GM19468 (cell line): ENCODE measurements at regions not wholly inside any gene's neighbourhood (a gene's known extent, or its start where the extent isn't known, plus 50 kb on each side); places are given as distances from the start of the nearest gene placed in this dataset.

Source experiments
- ATAC-seq: cut with Tn5 transposase; IDR thresholded peaks from one replicate; pipeline ENCODE4 v1.9.1; 2021; ENCODE audit warnings: mild to moderate bottlenecking, moderate library complexity, moderate number of reproducible peaks; ENCODE audit not compliant: unreplicated experiment; ENCODE audit errors: extremely low read depth

DNA sequence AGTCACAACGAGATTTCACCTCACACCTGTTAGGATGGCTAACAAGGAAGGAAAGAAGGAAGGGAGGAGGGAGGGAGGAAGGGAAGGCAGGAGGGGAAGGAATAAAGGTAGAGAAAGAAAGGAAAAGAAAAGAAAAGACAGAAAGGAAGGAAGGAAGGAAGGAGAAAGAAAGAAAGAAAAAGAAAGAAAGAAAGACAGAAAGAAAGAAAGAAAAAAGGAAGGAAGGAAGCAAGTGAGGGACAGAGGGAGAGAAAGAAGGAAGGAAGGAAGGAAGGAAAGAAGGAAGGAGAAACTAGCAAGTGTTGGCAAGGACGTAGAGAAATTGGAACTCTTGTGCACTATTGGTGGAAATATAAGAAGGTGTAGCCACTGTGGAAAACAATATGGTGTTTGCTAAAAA is 52.2 kb downstream of the CCDC185 start:
- no peak for ATAC-seq

DNA sequence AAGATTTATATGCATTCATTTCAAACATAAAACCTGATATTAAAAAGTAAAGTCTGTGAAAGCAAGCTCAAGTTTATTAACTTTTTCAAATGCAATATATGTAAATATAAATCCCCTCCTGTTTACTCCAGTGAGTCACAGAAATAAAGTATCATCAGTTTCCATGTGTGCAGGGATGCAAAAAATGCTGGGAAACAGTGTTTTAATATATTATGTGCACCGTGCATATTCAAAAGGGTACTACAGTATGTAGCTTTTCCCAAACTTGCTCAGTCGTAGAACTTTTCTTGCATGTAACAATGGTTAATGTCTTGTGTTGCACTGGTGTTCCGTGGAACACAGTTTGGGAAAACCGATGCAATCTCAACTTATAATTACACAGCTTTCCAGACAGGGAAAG is 60.7 kb downstream of the CCDC185 start:
- ATAC-seq = no peak

DNA sequence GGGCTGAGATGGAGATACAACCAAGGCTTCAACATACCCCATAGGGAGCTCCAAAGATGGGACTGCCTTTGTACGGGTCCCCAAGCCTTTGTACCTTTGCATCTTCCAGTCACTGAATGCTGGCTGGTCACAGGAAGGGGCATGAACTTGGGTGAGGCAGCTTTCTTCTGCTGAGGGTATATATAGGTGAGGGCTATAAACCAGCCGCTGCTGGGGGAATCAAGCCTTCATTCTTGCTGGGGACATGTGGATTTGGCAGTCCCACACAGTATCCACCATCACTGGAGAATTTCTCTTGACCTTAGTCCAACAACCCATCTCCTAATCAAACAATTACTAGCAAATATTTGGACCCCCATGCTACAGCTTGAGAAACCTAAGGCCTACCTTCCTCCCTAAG is 61.7 kb downstream of the CCDC185 start:
- ATAC-seq = no peak

DNA sequence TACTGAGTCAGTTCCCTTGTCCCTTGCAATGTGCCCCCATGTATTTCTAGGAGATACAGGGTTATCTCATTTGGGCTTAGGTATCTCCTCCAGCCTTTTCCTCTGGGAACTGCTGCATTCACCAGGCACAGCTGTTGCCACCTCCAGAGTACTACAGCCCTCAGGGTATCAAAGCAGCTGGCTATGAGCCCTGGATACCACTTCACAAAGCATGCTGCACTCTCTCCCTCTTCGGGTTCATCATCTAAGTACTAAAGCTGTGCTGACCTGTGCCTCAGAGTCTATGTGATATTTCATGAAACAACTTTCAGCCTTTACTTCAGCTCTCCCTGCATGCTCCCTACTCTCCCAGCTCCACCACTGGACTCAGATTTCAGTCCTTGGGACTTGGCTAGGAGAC is 62.3 kb downstream of the CCDC185 start:
- no peak for ATAC-seq

DNA sequence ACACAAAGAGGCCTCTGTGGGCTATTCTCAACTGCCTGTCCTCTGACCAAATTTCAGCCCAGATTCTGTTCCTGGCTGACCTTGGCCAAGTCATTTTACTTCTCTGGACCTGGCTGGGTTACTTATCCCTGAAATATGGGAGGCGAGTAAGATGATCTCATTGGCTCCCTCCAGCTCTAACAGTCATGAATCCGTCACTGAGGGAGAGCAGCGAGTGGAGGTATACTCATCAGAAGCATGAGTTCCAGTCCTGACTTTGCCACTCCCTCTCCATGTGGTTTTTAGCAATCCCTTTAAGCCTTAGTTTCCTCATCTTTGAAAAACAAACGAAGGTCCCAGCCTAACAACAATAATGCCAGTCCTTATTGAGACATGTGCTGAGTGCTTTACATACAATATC is 63.5 kb downstream of the CCDC185 start:
- no peak for ATAC-seq

DNA sequence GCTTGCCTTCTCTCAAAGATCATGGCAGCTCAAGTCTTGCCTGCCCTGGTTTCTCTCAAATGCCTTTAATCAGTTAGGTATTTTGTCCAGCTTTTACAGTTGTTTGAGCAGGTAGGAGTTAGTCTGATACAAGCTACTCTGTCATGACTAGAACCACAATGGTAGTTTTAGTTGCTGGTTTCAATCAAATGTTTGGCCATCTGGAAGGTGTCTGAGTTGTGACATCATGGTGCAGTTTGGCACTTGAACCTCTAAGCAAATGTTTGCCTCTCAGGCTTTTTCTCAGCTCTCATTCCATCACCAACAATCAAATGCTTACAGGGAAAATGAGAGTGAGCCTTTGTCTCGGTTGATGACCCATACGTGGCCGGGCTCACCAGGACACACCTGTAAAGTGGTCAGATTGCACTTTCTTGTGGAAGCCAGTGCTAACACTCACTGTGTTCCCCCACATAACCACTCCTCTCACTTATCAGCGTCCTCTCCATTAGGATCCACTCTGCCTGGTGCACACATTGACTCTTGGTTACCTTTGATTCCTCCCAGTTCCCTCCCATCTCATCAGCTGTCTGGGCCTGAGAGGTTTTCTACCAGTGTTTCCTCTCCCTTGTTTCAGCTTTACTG is 67.5 kb downstream of the CCDC185 start:
- no peak for ATAC-seq

DNA sequence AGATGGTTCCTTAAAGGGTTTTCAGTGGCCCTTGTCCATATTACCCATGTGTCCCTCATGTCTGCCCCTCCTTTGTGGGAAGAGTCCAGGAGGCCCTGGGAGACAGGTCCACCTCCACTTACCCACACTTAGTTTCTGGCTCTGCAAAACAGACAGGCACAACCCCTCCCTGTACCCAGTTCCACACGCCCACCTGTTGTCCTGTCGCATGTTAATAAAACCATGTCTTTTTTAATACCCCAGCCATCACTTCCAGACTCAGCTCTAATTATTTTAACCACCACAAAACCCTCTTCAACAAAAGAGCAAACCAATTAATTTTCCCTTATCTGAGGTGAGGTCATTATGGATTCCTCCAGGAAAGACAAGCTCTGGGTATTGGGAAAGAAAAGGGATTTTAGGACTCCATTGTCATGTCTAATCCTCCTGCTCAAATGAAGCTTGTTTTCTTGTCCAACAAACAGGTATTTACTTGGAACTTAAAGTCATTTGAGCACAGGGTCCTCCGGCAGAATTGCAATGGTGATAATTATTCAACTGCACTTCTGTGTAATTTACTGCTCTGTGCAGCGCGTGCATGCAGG is 68.9 kb downstream of the CCDC185 start:
- no peak for ATAC-seq

DNA sequence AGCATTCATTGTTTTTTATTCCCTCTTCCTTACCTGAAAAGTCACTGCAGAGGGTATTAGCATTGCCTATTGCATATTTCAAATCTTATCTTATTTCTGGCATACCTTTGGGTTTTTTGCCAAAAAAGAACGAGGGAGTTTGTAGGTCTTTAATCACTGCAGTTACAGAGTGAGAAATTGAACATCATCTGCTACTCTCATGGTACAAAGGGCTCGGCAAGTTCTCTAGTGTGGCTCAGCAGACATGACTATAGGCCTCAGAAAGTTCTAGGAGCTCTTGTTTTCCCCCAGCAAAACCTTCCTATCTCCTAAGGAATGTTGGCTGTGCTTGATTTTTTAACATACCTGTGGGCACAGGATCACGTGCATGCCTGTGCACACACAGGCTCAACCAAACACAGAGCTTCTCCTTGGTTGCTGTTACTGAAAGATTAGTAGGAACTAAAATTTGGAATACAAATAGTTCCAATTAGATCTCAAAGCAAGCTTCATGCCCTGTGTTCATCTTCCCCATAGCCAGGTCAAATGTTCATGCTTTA is 69.7 kb downstream of the CCDC185 start:
- no peak for ATAC-seq

DNA sequence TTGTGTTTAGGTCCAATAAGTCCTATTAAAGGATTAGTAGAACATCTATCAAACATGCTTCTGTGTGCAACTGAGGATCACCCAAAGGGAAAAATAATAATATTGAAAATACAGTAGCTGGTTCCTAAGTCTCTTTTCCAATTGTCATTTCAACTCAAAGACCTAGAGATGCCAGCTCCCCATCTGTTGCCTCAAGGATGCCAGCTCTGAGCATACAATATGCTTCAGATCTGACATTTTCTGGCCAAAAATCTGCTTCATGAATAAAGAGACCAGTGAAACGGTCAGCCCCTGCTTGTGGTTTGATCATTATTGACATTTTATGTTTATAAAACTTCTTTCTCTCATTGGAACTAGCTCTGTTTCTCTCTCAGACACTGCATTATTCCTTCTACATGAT is 72.9 kb downstream of the CCDC185 start:
- ATAC-seq = no peak

DNA sequence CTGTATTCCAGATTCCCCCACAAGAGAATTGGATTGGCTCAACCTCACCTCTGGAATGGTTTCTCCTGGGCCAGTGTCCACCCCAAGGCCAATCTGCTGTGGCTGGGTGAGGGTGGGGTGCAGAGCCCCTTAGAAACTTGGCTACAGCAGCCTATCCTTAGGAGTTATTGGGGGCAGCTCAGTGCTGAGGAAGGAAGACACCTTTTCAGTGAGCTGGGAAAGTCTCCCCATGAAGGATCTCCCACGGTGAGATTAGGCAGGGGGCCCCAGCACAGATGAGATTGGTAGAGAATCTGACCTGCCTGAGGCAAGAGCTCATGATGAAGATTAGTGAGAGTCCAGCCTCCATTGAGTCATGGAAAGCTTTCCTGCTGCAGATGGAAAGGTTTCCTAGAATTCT is 78.4 kb downstream of the CCDC185 start:
- ATAC-seq = no peak

DNA sequence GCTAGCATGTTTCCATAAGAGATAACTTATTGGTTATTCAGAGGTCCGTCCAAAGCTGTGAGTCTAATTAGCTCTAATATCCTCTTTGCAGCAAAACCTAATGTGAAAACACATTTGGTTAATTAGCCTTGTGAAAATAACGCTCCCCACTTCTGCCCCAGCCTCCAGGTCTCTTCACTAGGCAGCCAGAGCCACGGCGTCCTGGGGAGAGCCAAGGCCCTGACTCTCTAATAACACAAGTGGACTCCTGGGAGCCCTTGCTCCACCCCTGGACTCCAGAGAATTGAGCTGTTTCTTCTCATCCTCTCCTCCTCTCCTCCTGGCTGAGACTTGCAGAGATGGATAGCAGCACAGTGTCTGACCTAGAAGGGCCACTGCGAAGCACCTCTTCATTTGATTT is 78.8 kb downstream of the CCDC185 start:
- no peak for ATAC-seq

DNA sequence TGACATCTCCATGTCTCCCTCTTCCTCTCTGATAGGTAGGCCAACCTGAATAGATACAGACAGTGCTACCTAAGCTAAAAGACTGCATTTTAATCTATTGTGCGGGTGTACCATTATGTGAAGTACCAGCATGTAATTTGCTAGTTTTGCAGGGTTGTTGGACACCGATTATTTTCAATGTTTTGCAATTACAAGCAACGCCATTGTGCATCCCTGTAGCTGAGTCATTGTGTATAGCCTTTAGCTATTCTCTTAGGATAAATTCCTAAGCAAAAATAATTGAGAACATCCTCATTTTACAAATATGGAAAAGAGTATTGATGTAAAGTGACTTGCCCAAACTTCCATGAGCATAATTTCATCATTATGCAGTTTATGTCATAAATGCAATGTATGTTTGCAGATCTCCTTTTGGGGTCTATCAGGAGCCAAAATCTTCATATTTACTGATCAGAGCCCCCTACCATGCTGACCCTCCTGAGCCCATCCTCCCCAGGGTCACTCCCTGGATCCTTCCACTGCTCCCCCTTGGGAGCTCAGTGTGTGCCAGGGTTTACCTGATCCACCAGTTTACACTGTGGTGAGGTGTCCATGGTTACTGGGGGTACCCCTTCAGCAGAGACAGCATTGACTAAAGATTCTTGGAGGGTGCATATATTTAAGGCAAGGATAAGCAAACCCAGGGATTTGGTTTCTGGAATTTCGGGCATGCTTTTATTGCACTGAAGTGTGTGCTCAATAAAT is 80.6 kb downstream of the CCDC185 start:
- no peak for ATAC-seq

DNA sequence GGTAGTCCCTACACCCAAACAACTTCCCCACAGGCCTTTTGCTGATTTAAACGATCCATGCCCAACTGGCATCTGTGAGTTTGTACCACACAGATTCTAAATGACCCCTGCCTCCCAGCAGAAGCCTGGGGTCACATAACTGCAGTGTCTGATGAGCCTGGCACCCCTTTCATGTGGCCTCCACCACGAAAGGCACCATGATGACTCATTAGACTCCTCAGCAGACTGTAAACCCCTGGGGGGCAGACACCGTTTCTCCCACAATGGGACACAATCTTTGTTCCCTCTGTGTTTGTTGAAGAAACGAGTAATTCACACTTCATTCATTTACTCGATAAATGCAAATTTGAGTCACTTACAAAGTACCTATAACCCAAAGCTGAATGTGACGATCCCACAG is 81.6 kb downstream of the CCDC185 start:
- no peak for ATAC-seq

DNA sequence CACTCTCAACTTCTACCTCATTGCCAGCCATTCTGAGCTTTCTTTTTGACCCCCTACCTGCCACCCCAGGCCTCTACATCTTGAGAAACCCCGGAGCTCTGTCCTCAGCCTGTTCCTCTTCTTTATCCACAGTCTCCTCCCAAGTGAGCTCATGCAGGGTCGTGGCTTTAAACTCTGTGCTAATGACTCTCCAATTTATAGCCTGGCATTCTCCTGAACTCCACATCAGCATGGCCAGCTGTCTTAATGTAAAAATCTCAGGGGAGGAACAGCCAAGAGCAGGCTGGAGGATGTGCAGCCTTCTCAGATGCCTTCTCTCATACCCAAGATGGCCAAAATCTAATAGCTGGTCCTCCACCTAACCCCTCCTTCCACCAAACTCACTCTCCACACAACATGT is 84.2 kb downstream of the CCDC185 start:
- ATAC-seq = no peak

DNA sequence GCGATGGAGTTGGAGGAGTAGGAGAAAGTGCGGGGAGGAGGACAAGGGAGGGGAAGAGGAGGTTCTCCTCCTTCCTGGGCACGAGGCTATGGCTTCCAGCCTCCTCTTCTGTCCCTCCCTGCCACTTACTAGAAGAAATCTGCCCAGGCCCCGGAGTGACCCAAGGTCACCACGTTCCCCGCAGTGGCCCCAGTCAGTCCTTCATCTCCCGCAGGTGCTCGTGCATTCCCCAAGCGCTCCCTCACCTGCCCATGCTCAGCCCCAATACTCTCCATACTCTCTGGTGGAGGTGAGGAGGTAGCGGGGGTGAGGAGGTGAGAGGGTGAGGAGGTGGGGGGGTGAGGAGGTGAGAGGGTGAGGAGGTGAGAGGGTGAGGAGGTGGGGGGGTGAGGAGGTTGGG is 85.4 kb downstream of the CCDC185 start:
- ATAC-seq = no peak

DNA sequence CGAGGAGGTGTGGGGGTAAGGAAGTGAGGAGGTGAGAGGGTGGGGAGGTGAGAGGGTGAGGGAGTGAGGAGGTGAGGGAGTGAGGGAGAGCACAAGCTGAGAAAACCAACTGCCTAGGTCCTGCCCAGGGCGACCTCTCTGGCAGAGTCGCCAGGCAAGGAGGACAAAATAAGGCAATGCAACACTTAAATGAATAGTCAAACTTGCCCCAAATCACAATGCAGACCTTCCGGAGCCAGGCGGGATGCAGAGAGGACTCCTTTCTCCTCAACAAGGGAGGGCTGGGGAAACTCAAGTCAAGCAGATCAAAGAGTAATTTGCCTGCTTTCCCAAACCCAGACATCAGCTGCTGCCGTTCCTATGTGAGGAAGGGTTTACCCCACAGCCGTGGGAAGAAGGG is 86.0 kb downstream of the CCDC185 start:
- ATAC-seq = no peak

DNA sequence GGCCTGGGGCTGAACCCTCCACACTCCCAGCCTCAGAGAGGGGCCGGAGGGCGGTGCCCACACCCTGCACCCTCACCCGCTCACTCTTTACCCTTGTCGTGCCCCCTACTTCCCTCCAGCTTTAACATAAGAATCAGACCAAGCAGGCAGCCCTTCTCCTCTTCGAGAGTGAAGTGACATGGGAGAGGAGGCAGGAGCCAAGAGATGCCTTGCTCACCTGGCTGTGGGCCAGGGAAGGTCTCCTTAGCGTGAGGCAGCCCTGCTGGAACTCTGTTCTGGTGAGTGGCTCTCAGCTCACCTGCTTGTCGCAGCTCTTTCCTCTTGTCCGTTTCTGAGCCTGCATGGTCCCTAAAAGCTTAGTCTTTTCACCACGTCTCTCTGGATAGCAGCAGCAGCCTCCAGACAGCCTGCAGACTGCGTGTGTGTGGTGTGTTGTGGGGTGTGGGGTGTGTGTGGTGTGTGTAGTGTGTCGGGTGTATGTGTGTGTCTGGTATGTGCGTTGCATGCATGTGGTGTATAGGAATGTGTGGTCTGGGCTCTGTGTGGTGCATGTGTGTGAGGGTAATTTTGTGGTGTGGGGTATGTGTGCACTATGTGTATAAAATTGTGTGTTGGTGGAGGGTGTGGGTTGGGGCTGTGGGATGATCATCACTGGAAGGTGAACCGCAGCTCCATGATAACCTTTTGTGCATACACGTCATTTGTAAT is 86.7 kb downstream of the CCDC185 start:
- ATAC-seq = no peak

DNA sequence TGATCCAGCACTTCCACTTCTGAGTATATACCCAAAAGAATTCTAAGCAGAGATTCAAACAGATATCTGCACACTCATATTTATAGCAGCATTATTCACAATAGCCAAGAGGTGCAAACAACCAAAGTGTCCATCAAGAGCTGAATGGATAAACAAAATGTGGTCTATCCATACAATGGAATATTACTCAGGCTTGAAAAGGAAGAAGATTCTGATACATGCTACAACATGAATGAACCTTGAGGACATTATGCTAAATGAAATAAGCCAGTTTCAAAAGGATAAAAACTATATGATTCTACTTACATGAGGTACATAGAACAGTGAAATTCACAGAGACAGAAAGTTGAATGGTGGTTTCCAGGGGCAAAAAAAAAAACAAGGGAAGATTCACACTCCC is 88.9 kb downstream of the CCDC185 start:
- no peak for ATAC-seq

DNA sequence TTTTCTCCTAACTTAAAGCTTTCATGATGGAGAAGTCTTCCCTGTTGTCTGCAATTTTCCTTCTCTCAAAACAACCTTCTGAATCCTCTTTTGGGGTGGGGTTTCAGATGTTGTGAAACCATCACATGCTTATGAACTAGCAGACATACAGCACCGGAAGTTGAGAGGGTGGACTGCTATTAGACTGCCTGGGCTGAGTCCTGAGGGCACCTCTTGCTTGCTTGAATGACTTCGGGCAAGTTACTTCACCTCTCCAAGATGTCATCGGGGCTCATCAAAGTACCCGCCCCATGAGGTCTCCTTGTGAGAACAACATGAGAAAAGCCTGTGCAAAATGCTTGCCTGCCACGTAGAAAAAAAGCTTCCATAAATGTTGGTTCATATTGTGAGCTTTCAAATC is 89.6 kb downstream of the CCDC185 start:
- peak; percentile 40 for ATAC-seq

DNA sequence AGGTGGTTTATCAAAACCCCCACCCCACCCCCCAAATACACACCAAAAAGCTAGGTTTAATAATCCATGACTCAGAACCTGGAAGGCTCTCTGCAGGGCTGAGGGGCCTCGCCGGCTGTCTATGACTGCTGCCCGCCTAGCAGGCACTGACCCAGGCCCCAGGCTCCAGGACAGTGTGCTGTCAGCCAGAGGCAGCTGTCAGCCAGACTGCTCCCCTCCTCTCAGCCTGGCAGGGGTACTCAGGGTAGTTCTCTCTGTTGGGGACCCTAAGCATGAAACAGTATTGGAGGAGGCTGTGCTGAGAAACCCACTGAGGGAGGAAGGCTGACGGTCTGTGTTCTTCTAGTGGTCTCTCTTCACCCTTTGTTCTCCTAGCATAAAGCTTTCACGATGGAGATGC is 90.3 kb downstream of the CCDC185 start:
- no peak for ATAC-seq

DNA sequence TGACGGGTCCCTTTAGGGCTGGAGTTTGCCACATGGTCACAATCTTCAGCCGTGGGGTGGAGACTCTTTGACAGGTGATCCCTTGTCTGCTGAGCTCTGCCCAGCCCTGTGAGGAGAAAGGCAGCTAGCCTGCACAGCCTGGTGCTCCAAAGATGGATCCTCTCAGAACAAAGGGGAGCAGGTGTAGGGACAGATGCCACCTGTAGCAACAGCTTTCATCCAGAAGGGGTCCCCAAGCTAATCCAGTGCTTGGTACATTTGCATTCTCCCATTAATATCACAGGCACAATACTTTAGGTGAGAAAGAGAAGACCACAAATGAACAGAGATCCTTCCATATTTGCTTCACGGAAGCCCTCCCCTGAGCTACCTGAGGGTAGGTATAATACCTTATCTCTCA is 93.2 kb downstream of the CCDC185 start:
- ATAC-seq = no peak
